Muscle of leg (tissue), 3 donors: ENCODE measurements at regions not wholly inside any gene's neighbourhood (a gene's known extent, or its start where the extent isn't known, plus 50 kb on each side); places are given as distances from the start of the nearest gene placed in this dataset.

Source experiments
- DNase-seq: peaks from one replicate; pipeline ENCODE4 v3.0.0; 2013
- H3K27ac ChIP-seq: one replicate; pipeline ENCODE4 v1.5.1; 2013; ENCODE audit warnings: mild to moderate bottlenecking, low read length, control low read depth
- H3K27me3 ChIP-seq: one replicate; pipeline ENCODE4 v1.6.1; 2013; ENCODE audit warnings: low read length; ENCODE audit not compliant: control insufficient read depth, insufficient read depth
- H3K36me3 ChIP-seq: one replicate; pipeline ENCODE4 v1.6.1; 2013; ENCODE audit warnings: low read length; ENCODE audit not compliant: control insufficient read depth, insufficient read depth
- H3K4me1 ChIP-seq: one replicate; pipeline ENCODE4 v1.6.1; 2013; ENCODE audit warnings: low read length; ENCODE audit not compliant: control insufficient read depth, insufficient read depth
- H3K4me3 ChIP-seq: one replicate; pipeline ENCODE4 v1.5.1; 2013; ENCODE audit warnings: low read length, control low read depth
- H3K9me3 ChIP-seq: replicated peaks from 2 replicates; pipeline ENCODE4 v1.6.1; 2013; ENCODE audit warnings: low read depth, low read length; ENCODE audit not compliant: control insufficient read depth
- WGBS: methylation state at CpG from one replicate; pipeline ENCODE4 v1.1.5; 2013; ENCODE audit warnings: missing lambda C conversion rate; ENCODE audit not compliant: insufficient coverage; 5-methylcytosine and 5-hydroxymethylcytosine counted together

GRCh38 chr11:36928621-36929020 is 330.6 kb upstream of the RAG2 start:
- no peaks in the 10 kb centered on the region for H3K4me1 ChIP-seq
- H3K9me3 ChIP-seq = no peaks in the 10 kb centered on the region
- H3K27me3 ChIP-seq = no peaks in the 10 kb centered on the region
- H3K27ac ChIP-seq = no peak overlapping the region
- DNase-seq = peak; percentile 18
- no CpG with 5 or more reads among the region's 1 CpG for WGBS
- H3K4me3 ChIP-seq = no peak overlapping the region
- no peaks in the 10 kb centered on the region for H3K36me3 ChIP-seq

- no peaks in the 10 kb centered on the region for H3K36me3 ChIP-seq
Observed at GRCh38 chr11:36899800-36900199, 301.8 kb upstream of the RAG2 start.

GRCh38 chr11:36890841-36891240 is 292.8 kb upstream of the RAG2 start:
- Histone ChIP-seq H3K27me3 (no peaks in the 10 kb centered on the region), H3K4me1 (no peaks in the 10 kb centered on the region), H3K36me3 (no peaks in the 10 kb centered on the region), H3K27ac (no peak overlapping the region), H3K4me3 (no peak overlapping the region), H3K9me3 (no peaks in the 10 kb centered on the region)
- DNase-seq = no peak
- no CpG with 5 or more reads among the region's 2 CpGs for WGBS

More at GRCh38 chr11:36899800-36900199, 301.8 kb upstream of the RAG2 start:
- Histone ChIP-seq H3K27ac (no peak overlapping the region), H3K9me3 (no peaks in the 10 kb centered on the region), H3K4me1 (no peaks in the 10 kb centered on the region), H3K4me3 (no peak overlapping the region), H3K27me3 (no peaks in the 10 kb centered on the region)
- no peak for DNase-seq
- no CpG with 5 or more reads among the region's 1 CpG for WGBS

- no CpG with 5 or more reads among the region's 2 CpGs for WGBS
Observed at GRCh38 chr11:36890121-36890679, 292.2 kb upstream of the RAG2 start.

GRCh38 chr11:36885154-36885553 is 287.1 kb upstream of the RAG2 start:
- 93% methylated on average over 3 of the region's 3 CpGs for WGBS
- Histone ChIP-seq H3K9me3 (no peaks in the 10 kb centered on the region), H3K27me3 (no peaks in the 10 kb centered on the region), H3K36me3 (no peaks in the 10 kb centered on the region), H3K27ac (no peak overlapping the region), H3K4me1 (no peaks in the 10 kb centered on the region), H3K4me3 (no peak overlapping the region)
- DNase-seq = no peak

More at GRCh38 chr11:36890121-36890679, 292.2 kb upstream of the RAG2 start:
- H3K27me3 ChIP-seq = no peaks in the 10 kb centered on the region
- H3K9me3 ChIP-seq = no peaks in the 10 kb centered on the region
- H3K27ac ChIP-seq = no peak overlapping the region
- H3K4me1 ChIP-seq = no peaks in the 10 kb centered on the region
- no peak for DNase-seq
- H3K36me3 ChIP-seq = no peaks in the 10 kb centered on the region
- no peak overlapping the region for H3K4me3 ChIP-seq

GRCh38 chr11:36878737-36879136 is 280.7 kb upstream of the RAG2 start:
- Histone ChIP-seq H3K4me3 (no peak overlapping the region), H3K9me3 (no peaks in the 10 kb centered on the region), H3K27ac (no peak overlapping the region), H3K4me1 (peaks cover 2% of the 10 kb centered on the region), H3K27me3 (no peaks in the 10 kb centered on the region), H3K36me3 (no peaks in the 10 kb centered on the region)
- DNase-seq = no peak
- no CpG with 5 or more reads among the region's 1 CpG for WGBS

- no peak overlapping the region for H3K27ac ChIP-seq
- no peak for DNase-seq
- no peaks in the 10 kb centered on the region for H3K9me3 ChIP-seq
- peaks cover 2% of the 10 kb centered on the region for H3K4me1 ChIP-seq
- no peaks in the 10 kb centered on the region for H3K36me3 ChIP-seq
- no peaks in the 10 kb centered on the region for H3K27me3 ChIP-seq
- H3K4me3 ChIP-seq = no peak overlapping the region
Observed at GRCh38 chr11:36877149-36877548, 279.1 kb upstream of the RAG2 start.

- H3K4me3 ChIP-seq = no peak overlapping the region
- no peaks in the 10 kb centered on the region for H3K36me3 ChIP-seq
- H3K27ac ChIP-seq = no peak overlapping the region
- WGBS = no CpG with 5 or more reads among the region's 1 CpG
- peaks cover 2% of the 10 kb centered on the region for H3K4me1 ChIP-seq
- H3K27me3 ChIP-seq = no peaks in the 10 kb centered on the region
- no peak for DNase-seq
- no peaks in the 10 kb centered on the region for H3K9me3 ChIP-seq
Observed at GRCh38 chr11:36876266-36876665, 278.2 kb upstream of the RAG2 start.

GRCh38 chr11:36874291-36874690 is 276.3 kb upstream of the RAG2 start:
- Histone ChIP-seq H3K27me3 (no peaks in the 10 kb centered on the region), H3K4me3 (no peak overlapping the region), H3K9me3 (no peaks in the 10 kb centered on the region), H3K4me1 (peaks cover 2% of the 10 kb centered on the region), H3K36me3 (no peaks in the 10 kb centered on the region), H3K27ac (no peak overlapping the region)
- 27% methylated on average over 4 of the region's 4 CpGs for WGBS
- DNase-seq = peak; percentile 9

GRCh38 chr11:36870361-36870760 is 272.3 kb upstream of the RAG2 start:
- Histone ChIP-seq H3K4me3 (no peak overlapping the region), H3K27ac (no peak overlapping the region), H3K27me3 (no peaks in the 10 kb centered on the region), H3K9me3 (no peaks in the 10 kb centered on the region), H3K36me3 (no peaks in the 10 kb centered on the region), H3K4me1 (peaks cover 4% of the 10 kb centered on the region)
- no peak for DNase-seq
- WGBS = no CpG with 5 or more reads among the region's 3 CpGs

GRCh38 chr11:36868380-36868779 is 270.3 kb upstream of the RAG2 start:
- Histone ChIP-seq H3K4me3 (no peak overlapping the region), H3K27me3 (no peaks in the 10 kb centered on the region), H3K4me1 (peaks cover 2% of the 10 kb centered on the region), H3K27ac (no peak overlapping the region), H3K36me3 (no peaks in the 10 kb centered on the region), H3K9me3 (no peaks in the 10 kb centered on the region)
- 60% methylated on average over 5 of the region's 5 CpGs for WGBS
- no peak for DNase-seq
